B cell (primary cell): ENCODE measurements at regions not wholly inside any gene's neighbourhood (a gene's known extent, or its start where the extent isn't known, plus 50 kb on each side); places are given as distances from the start of the nearest gene placed in this dataset.

Experiments used
- EZH2 ChIP-seq: IDR thresholded peaks from 2 replicates; pipeline ENCODE4 v1.6.1; 2012; ENCODE audit warnings: borderline replicate concordance, low read depth, mild to moderate bottlenecking, moderate library complexity, low read length; ENCODE audit not compliant: insufficient read depth, poor library complexity, severe bottlenecking
- TF ChIP-seq, protein P1 (sequence below): fragments of 200-600 bp; IDR thresholded peaks from one replicate; pipeline ENCODE4 v1.8.0; 2022; ENCODE audit warnings: antibody characterized with exemption, mild to moderate bottlenecking

- TF ChIP-seq, protein P1, sequence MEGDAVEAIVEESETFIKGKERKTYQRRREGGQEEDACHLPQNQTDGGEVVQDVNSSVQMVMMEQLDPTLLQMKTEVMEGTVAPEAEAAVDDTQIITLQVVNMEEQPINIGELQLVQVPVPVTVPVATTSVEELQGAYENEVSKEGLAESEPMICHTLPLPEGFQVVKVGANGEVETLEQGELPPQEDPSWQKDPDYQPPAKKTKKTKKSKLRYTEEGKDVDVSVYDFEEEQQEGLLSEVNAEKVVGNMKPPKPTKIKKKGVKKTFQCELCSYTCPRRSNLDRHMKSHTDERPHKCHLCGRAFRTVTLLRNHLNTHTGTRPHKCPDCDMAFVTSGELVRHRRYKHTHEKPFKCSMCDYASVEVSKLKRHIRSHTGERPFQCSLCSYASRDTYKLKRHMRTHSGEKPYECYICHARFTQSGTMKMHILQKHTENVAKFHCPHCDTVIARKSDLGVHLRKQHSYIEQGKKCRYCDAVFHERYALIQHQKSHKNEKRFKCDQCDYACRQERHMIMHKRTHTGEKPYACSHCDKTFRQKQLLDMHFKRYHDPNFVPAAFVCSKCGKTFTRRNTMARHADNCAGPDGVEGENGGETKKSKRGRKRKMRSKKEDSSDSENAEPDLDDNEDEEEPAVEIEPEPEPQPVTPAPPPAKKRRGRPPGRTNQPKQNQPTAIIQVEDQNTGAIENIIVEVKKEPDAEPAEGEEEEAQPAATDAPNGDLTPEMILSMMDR = no peak
- TF ChIP-seq EZH2 = no peak
These were observed 897.4 kb upstream of the TENM4 start for GRCh38 chr11:80338231-80338630.
